ENCODE measurements at regions not wholly inside any gene's neighbourhood (a gene's known extent, or its start where the extent isn't known, plus 50 kb on each side); places are given as distances from the start of the nearest gene placed in this dataset.
"Not testable (repeated sequence)": the region's sequence is repeated elsewhere in the genome, so short reads cannot be mapped to it uniquely, and the experiment has no call there.

GRCh38 chr5:66346869-66347268 is 202.8 kb downstream of the SREK1 start:
- FAIRE-seq (no peak), DNase-seq (ENCODE audit: low spot score in 2 of 2) (no peak)

GRCh38 chr5:66348387-66349125 is 204.5 kb downstream of the SREK1 start:
- FAIRE-seq (no peak), DNase-seq (ENCODE audit: low spot score in 2 of 2) (no peak)

- no peak for DNase-seq (ENCODE audit: low spot score in 2 of 2)
- no peak for FAIRE-seq
Measured at GRCh38 chr5:66351813-66352212, 207.7 kb downstream of the SREK1 start.

GRCh38 chr5:66353186-66353585 is 209.1 kb downstream of the SREK1 start:
- DNase-seq (ENCODE audit: low spot score in 2 of 2) (no peak), FAIRE-seq (no peak)

- FAIRE-seq, result no peak
- DNase-seq (ENCODE audit: low spot score in 2 of 2), result no peak
Measured at GRCh38 chr5:66354422-66354821, 210.3 kb downstream of the SREK1 start.

GRCh38 chr5:66356011-66356565 is 212.0 kb downstream of the SREK1 start:
- no peak for FAIRE-seq
- DNase-seq (ENCODE audit: low spot score in 2 of 2), result no peak

GRCh38 chr5:66358741-66359140 is 214.6 kb downstream of the SREK1 start:
- DNase-seq (ENCODE audit: low spot score in 2 of 2) (no peak), FAIRE-seq (no peak)

- DNase-seq (ENCODE audit: low spot score in 2 of 2) (no peak), FAIRE-seq (no peak)
Measured at GRCh38 chr5:66361070-66361469, 217.0 kb downstream of the SREK1 start.

GRCh38 chr5:66362046-66362445 is 217.9 kb downstream of the SREK1 start:
- no peak for FAIRE-seq
- DNase-seq (ENCODE audit: low spot score in 2 of 2), result no peak

GRCh38 chr5:66362687-66363086 is 218.6 kb downstream of the SREK1 start:
- no peak for FAIRE-seq
- no peak for DNase-seq (ENCODE audit: low spot score in 2 of 2)

- DNase-seq (ENCODE audit: low spot score in 2 of 2) (no peak), FAIRE-seq (no peak)
Measured at GRCh38 chr5:66363097-66363496, 219.0 kb downstream of the SREK1 start.

- FAIRE-seq, result no peak
Measured at GRCh38 chr5:66364186-66364585, 220.1 kb downstream of the SREK1 start.

GRCh38 chr5:66365981-66366380 is 221.9 kb downstream of the SREK1 start:
- no peak for FAIRE-seq
- DNase-seq (ENCODE audit: low spot score in 2 of 2), result no peak

More at GRCh38 chr5:66364186-66364585, 220.1 kb downstream of the SREK1 start:
- no peak for DNase-seq (ENCODE audit: low spot score in 2 of 2)

GRCh38 chr5:66367814-66368541 is 223.9 kb downstream of the SREK1 start:
- DNase-seq (ENCODE audit: low spot score in 2 of 2) (no peak), FAIRE-seq (no peak)

GRCh38 chr5:66368811-66369210 is 224.7 kb downstream of the SREK1 start:
- DNase-seq (ENCODE audit: low spot score in 2 of 2) (no peak), FAIRE-seq (no peak)

- no peak for FAIRE-seq
- no peak for DNase-seq (ENCODE audit: low spot score in 2 of 2)
Measured at GRCh38 chr5:66377747-66378146, 218.4 kb upstream of the MAST4 start.

- FAIRE-seq, result no peak
- no peak for DNase-seq (ENCODE audit: low spot score in 2 of 2)
Measured at GRCh38 chr5:66378407-66378806, 217.8 kb upstream of the MAST4 start.

- peak; percentile 63 for FAIRE-seq
- no peak for DNase-seq (ENCODE audit: low spot score in 2 of 2)
Measured at GRCh38 chr5:66382152-66382551, 214.0 kb upstream of the MAST4 start.

- not testable (repeated sequence) for FAIRE-seq; DNase-seq (ENCODE audit: low spot score in 2 of 2)
Measured at GRCh38 chr5:66405145-66405544, 191.0 kb upstream of the MAST4 start.

- DNase-seq (ENCODE audit: low spot score in 2 of 2) (no peak), FAIRE-seq (no peak)
Measured at GRCh38 chr5:66406761-66407336, 189.3 kb upstream of the MAST4 start.

GRCh38 chr5:66407765-66408164 is 188.4 kb upstream of the MAST4 start:
- FAIRE-seq, result no peak
- DNase-seq (ENCODE audit: low spot score in 2 of 2), result no peak
